CD4-positive, alpha-beta T cell treated with Interferon gamma for 1 hour (primary cell): ENCODE measurements at regions not wholly inside any gene's neighbourhood (a gene's known extent, or its start where the extent isn't known, plus 50 kb on each side); places are given as distances from the start of the nearest gene placed in this dataset.

Source experiments
- DNase-seq: peaks from one replicate; pipeline ENCODE4 v3.0.0-alpha.2; 2020

DNA sequence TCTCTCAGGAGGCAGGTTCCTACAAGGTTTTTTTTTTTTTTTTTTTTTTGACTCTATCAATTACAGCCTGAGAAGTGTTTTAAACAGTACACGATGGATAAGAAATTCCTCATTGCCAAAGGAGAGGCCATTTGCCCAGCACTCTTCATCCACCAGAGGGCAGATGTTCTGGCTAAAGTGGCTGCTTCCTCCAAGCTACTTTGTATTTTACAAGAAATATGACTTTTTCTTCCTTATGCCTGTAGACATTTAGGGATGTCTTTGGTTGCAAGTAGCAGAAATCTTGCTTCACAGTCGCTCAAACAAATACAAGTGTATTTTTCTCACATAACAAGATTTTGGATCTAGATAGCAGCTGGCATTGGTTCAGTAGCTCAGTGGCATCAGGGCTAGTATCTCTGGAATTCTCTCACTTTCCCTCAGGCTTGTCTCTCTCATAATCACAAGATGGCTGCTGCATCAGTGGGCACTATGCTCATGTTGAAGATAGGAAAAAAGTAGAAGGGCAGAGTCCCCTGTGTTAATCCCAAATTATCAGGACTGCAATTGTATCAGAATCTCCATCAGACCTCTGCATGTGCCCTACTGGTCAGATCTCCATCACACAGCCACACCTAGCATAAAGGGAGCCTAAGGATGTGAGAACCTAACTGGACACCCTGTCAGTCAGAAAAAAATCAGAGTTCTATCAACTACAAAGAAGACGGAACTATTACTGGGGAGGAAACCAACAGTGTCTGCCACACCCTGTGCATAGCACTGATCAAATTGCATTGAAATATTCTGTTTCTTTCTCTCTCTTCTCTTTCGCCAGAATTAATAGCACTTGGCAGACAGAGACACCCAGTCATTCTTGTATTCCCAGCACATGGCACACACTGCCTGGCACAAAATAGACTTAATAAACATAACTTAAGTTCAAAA lies 138.9 kb upstream of the COL8A1 start:
- DNase-seq = no peak

DNA sequence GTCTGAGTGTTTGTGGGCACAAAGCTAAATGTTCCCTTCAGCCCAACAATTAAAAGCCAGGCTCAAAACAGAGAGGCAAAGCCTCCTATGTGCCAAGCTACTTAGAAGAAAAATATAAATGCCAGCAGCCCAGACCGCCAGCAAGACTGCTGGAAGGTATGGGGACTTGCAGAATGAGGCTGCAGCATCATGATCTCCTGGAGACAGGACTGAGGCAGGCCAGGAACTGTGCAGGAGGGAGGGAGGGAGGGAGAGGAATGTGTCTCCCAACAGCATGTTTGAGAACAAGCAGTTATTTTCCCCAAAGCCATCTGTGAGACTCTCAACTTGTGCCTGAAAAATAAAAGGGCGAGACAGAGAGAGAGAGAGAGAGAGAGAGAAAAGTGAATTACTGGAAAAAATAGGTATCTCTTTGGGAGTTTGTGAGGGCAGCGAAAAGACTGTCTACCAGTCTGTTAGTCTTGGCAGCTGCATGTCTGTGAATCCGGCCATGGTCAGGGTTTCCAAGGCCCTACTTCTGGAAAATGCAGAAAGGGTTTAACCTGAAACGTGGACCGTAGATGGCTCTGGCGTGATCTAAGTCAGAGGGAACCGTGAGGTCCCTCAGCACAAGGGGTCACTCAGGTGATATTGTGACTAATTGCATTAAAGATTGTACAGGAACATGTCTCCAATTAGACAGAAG lies 139.7 kb upstream of the COL8A1 start:
- no peak for DNase-seq

DNA sequence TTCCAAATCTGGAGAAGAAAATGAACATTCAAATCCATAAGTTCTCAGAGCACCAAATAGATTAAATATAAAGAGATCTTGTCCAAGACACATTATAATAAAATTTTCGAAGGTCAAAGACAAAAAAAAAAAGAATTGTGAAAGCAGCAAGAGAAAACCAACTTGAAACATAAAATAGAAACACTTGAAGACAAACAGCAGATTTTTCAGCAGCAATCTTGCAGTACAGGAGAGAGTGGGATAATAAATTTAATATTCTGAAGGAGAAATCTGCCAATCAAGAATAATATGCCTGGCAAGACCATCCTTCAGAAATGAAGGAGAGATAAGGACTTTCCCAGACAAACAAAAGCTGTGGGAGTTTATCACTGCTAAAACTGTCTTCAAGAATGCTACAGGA lies 150.5 kb upstream of the COL8A1 start:
- DNase-seq = no peak

DNA sequence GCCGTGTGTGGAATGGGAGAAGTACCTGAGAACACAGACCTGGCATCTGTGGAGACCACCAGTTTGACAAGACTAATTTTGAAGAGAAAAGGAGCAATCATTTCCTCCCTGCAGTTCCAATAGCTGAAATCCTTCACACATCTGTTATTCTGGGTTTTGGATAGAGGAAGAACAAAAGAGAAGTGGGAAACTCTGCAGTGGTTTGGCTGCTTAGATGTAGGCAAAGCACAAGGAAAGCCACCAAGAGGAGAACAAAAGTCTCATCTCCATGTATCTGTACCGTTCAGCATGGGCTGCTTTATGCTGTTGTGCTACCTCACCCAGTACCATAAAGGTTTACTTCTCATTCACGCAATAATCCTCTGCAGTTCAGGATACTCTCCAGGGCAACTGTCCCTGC lies 153.1 kb upstream of the COL8A1 start:
- no peak for DNase-seq

GRCh38 chr3:99484871-99485270 lies 153.5 kb upstream of the COL8A1 start:
- no peak for DNase-seq

- DNase-seq = no peak
Measured at GRCh38 chr3:99483841-99484240, 154.6 kb upstream of the COL8A1 start.

DNA sequence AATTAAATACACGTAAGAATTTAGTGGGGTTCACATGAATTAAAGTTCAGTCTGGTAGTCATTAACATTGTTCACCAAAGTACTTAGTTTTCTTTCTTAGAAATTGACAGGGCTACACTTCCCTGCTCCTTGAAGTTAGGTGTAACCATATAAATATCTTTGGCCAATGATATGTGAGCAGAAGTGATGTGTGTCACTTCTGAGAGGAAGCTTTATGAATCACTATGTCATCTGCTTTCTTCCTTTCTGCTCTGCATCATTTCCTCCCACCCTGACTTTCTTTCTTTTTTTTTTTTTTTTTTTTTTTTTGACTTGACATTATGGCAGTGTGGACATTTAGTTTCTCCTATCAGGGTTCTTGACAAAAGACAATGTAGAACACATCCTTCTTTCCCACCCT lies 156.2 kb upstream of the COL8A1 start:
- DNase-seq = no peak

- no peak for DNase-seq
Measured at GRCh38 chr3:99481561-99481960, 156.8 kb upstream of the COL8A1 start.

- DNase-seq = no peak
Measured at GRCh38 chr3:99479768-99480167, 158.6 kb upstream of the COL8A1 start.

- no peak for DNase-seq
Measured at GRCh38 chr3:99477650-99478049, 160.7 kb upstream of the COL8A1 start.

DNA sequence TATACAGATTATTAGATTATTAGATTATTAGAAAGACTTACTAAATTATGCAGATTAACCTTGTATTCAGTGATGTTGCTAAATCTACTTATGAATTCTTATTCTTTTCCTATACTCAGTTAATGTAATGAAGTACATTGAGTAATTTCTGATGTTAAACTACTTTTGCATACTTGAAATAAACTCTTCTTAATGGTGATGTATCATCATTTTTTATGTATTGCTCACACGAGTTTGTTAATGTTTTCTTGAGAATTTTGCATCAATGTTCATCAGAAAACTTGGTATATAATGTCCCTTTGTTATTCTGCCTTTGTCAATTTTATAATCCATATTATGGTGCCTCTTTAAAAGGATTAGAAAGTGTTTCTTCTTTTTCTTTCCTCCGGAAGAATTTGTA lies 163.2 kb upstream of the COL8A1 start:
- no peak for DNase-seq

- no peak for DNase-seq
Measured at GRCh38 chr3:99474776-99475175, 163.6 kb upstream of the COL8A1 start.

DNA sequence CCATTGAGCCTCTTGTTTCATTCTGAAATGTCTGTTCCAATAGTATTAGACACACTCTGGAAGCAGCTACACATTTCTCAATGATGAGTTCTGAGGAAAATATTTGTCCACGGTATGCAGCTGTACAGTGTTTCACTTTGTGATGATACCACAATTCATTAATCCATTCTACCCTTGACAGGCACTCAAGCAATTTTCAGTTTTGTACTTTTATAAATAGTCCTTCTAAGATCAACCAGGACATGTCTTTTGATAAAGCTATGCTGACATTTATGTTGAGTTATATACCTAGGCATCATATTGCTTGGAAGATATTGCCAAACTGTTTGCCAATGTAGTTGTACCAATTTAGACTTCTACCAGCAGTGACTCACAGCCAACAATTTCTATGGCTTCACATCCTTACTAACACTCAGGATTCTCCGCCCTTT lies 165.1 kb upstream of the COL8A1 start:
- DNase-seq = no peak

- DNase-seq = no peak
Measured at GRCh38 chr3:99472385-99472784, 166.0 kb upstream of the COL8A1 start.

GRCh38 chr3:99471353-99472323 lies 166.8 kb upstream of the COL8A1 start:
- DNase-seq = no peak

DNA sequence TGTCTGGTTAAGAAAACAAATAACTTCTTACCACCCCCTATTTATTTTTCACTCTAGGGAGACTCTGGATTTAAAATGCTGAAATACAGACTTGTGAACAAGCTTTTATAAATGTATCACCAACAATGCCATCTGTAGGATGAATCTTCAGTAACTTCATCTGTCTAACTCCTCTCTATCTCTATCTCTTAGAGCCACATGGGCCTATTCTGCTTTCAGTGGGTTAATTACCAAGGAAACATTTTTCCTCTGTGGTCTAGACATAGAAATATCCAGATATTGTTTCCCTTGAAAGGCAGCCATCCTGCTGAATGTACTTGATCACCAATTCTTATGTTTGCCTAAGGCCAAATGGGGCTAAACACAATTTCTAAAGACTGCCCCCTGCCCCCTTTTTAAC lies 167.6 kb upstream of the COL8A1 start:
- DNase-seq = no peak

DNA sequence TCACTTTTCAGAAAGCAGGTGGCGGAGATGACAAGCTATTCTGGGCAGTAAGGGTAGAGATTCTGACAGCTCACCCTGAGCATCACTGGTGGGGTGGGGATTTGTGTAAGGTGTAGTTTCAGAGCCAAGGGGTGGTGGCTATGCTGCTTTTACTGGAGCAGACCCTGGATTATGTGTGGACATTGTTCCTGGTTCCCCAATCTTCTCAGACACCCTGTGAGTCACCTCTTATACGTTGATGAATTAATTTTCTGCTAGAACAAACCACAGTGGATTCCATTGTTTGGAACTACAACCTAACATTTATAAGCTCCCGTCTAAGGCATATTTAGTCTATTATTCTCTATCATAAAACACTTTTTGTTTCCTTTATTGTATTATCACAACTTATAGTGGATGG lies 169.5 kb upstream of the COL8A1 start:
- no peak for DNase-seq

GRCh38 chr3:99467420-99467819 lies 171.0 kb upstream of the COL8A1 start:
- DNase-seq = no peak

GRCh38 chr3:99466331-99466730 lies 172.1 kb upstream of the COL8A1 start:
- no peak for DNase-seq

GRCh38 chr3:99458013-99458412 lies 180.4 kb upstream of the COL8A1 start:
- DNase-seq = no peak

GRCh38 chr3:99442599-99442998 lies 195.8 kb upstream of the COL8A1 start:
- no peak for DNase-seq

DNA sequence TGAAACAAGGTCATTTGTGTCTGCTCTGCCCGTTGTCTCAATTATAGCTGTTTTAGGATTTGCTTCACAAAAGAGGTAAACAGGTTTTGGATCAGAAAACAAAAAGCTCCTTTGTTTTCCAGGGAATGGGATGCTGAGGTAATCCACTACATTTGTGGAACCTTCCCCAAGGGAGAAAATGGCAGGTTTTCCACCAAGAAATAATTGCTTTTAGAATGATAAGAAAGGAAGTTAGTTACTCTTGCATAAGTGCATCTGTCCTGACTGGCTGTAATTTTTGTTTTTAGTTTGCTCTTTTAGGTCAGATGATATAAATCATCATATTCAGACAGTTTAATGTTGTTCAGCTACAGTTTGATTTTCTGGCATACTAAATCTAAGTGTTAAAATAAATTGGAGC lies 198.5 kb upstream of the COL8A1 start:
- no peak for DNase-seq

DNA sequence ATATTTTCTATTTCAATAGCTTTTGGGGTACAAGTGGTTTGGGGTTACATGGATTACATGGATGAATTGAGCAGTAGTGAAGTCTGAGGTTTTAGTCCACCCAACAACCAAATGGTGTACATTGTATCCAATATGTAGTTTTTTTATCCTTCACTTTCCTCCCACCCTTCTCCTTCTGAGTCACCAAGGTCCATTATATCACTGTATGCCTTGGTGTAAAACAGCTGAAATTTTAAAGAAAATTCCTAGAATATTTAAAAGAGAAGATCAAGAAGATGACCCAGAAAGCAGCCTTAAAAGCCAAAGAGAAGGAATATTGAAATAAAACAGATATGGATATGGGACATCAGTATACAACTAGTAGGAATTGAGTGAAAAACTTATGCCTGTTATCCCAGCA lies 204.2 kb upstream of the COL8A1 start:
- no peak for DNase-seq
